SK-N-SH treated with all-trans-retinoic acid at 6 μM for 48 hours (cell line): ENCODE measurements at regions not wholly inside any gene's neighbourhood (a gene's known extent, or its start where the extent isn't known, plus 50 kb on each side); places are given as distances from the start of the nearest gene placed in this dataset.

Source experiments
- ATAC-seq: fragments of 200-7000 bp; cut with Tn5 transposase; 3 replicates; pipeline ENCODE4 v1.9.1; 2020; ENCODE audit warnings: mild to moderate bottlenecking, moderate library complexity
- ARNTL ChIP-seq: fragments of 450-650 bp; formaldehyde crosslinking; IDR thresholded peaks from 2 replicates; pipeline ENCODE4 v1.5.0; 2020; ENCODE audit warnings: low read depth, mild to moderate bottlenecking, moderate library complexity, borderline replicate concordance
- BACH2 ChIP-seq: fragments of 250-450 bp; sonication (Bioruptor Pico); IDR thresholded peaks from 2 replicates; pipeline ENCODE4 v1.9.0; 2021; ENCODE audit warnings: mild to moderate bottlenecking, borderline replicate concordance
- CSDC2 ChIP-seq: fragments of 250-450 bp; sonication (Bioruptor Pico); IDR thresholded peaks from 2 replicates; pipeline ENCODE4 v1.5.0; 2020; ENCODE audit warnings: mild to moderate bottlenecking, moderate library complexity
- GLIS3 ChIP-seq: fragments of 250-450 bp; sonication (Bioruptor Pico); IDR thresholded peaks from 2 replicates; pipeline ENCODE4 v1.5.0; 2020; ENCODE audit warnings: mild to moderate bottlenecking, moderate library complexity
- ISL1 ChIP-seq: fragments of 250-450 bp; sonication (Bioruptor Pico); IDR thresholded peaks from 2 replicates; pipeline ENCODE4 v2.1.2; 2022; ENCODE audit warnings: mild to moderate bottlenecking, moderate library complexity
- OSR1 ChIP-seq: fragments of 250-450 bp; sonication (Bioruptor Pico); IDR thresholded peaks from 2 replicates; pipeline ENCODE4 v1.8.0; 2022; ENCODE audit warnings: moderate library complexity, mild to moderate bottlenecking, inconsistent platforms
- PPARA ChIP-seq: fragments of 250-450 bp; sonication (Bioruptor Pico); IDR thresholded peaks from 2 replicates; pipeline ENCODE4 v1.5.0; 2020; ENCODE audit warnings: mild to moderate bottlenecking, borderline replicate concordance
- RARB ChIP-seq: fragments of 250-450 bp; sonication (Bioruptor Pico); IDR thresholded peaks from 2 replicates; pipeline ENCODE4 v1.8.0; 2021; ENCODE audit warnings: mild to moderate bottlenecking, moderate library complexity
- SNAI2 ChIP-seq: fragments of 250-450 bp; sonication (Bioruptor Pico); IDR thresholded peaks from 2 replicates; pipeline ENCODE4 v1.5.0; 2020; ENCODE audit warnings: mild to moderate bottlenecking, moderate library complexity
- TCF4 ChIP-seq: fragments of 250-450 bp; sonication (Bioruptor Pico); IDR thresholded peaks from 2 replicates; pipeline ENCODE4 v1.8.0; 2021; ENCODE audit warnings: mild to moderate bottlenecking, moderate library complexity, borderline replicate concordance
- TOX ChIP-seq: fragments of 250-450 bp; sonication (Bioruptor Pico); IDR thresholded peaks from 2 replicates; pipeline ENCODE4 v1.8.0; 2021; ENCODE audit warnings: mild to moderate bottlenecking, moderate library complexity, borderline replicate concordance
- ZC3H10 ChIP-seq: fragments of 250-450 bp; sonication (Bioruptor Pico); IDR thresholded peaks from 2 replicates; pipeline ENCODE4 v1.5.1; 2021; ENCODE audit warnings: mild to moderate bottlenecking, moderate library complexity
- ZFP3 ChIP-seq: fragments of 250-450 bp; sonication (Bioruptor Pico); IDR thresholded peaks from 2 replicates; pipeline ENCODE4 v1.5.0; 2020; ENCODE audit warnings: mild to moderate bottlenecking, moderate library complexity
- ZNF565 ChIP-seq: fragments of 450-650 bp; formaldehyde crosslinking; conservative IDR thresholded peaks from 2 replicates; pipeline ENCODE4 v1.5.0; 2020; ENCODE audit warnings: low read depth, mild to moderate bottlenecking, moderate library complexity
- ZNF70 ChIP-seq: fragments of 450-650 bp; formaldehyde crosslinking; IDR thresholded peaks from 2 replicates; pipeline ENCODE4 v1.5.0; 2020; ENCODE audit warnings: mild to moderate bottlenecking, moderate library complexity
- TF ChIP-seq, protein P1 (sequence below): fragments of 250-450 bp; sonication (Bioruptor Pico); IDR thresholded peaks from 2 replicates; pipeline ENCODE4 v1.5.1; 2021; ENCODE audit warnings: mild to moderate bottlenecking, moderate library complexity
- TF ChIP-seq, protein P2 (sequence below): fragments of 250-450 bp; sonication (Bioruptor Pico); IDR thresholded peaks from 2 replicates; pipeline ENCODE4 v1.8.0; 2021; ENCODE audit warnings: low read depth, mild to moderate bottlenecking, moderate library complexity, borderline replicate concordance
- TF ChIP-seq, protein P3 (sequence below): fragments of 250-450 bp; sonication (Bioruptor Pico); IDR thresholded peaks from 2 replicates; pipeline ENCODE4 v1.8.0; 2020; ENCODE audit warnings: mild to moderate bottlenecking, moderate library complexity, borderline replicate concordance
- TF ChIP-seq, protein P4 (sequence below): fragments of 250-450 bp; sonication (Bioruptor Pico); IDR thresholded peaks from 2 replicates; pipeline ENCODE4 v1.5.1; 2020; ENCODE audit warnings: low read depth, mild to moderate bottlenecking, moderate library complexity
- TF ChIP-seq, protein P5 (sequence below): fragments of 250-450 bp; sonication (Bioruptor Pico); IDR thresholded peaks from 2 replicates; pipeline ENCODE4 v1.5.0; 2020; ENCODE audit warnings: mild to moderate bottlenecking, moderate library complexity

DNA sequence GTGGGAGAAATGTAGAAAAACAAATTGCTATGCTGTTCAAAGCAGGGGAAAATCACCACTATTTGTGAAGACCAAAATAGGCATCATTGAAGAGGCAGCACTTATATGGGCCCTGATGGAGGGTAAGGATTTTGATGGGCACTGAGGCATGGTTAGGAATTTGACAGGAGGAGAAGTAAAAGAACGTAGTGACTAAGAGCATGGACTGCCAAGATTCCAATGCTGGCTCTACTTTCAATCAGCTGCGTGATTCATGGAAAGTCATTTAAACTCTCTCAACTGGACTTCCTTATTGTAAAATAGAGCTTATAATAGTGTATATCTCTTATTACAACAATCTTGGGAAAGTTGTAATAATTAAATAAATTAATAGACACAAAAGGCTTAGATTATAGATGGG is 267.7 kb upstream of the G2E3 start:
- TF ChIP-seq OSR1 (CRISPR knock-in tag) (no peak), TOX (CRISPR knock-in tag) (no peak), BACH2 (CRISPR knock-in tag) (no peak), ARNTL (CRISPR knock-in tag) (no peak), ZNF565 (CRISPR knock-in tag) (no peak), TCF4 (CRISPR knock-in tag) (no peak), SNAI2 (CRISPR knock-in tag) (no peak), GLIS3 (CRISPR knock-in tag) (no peak)
- TF ChIP-seq, protein P1, sequence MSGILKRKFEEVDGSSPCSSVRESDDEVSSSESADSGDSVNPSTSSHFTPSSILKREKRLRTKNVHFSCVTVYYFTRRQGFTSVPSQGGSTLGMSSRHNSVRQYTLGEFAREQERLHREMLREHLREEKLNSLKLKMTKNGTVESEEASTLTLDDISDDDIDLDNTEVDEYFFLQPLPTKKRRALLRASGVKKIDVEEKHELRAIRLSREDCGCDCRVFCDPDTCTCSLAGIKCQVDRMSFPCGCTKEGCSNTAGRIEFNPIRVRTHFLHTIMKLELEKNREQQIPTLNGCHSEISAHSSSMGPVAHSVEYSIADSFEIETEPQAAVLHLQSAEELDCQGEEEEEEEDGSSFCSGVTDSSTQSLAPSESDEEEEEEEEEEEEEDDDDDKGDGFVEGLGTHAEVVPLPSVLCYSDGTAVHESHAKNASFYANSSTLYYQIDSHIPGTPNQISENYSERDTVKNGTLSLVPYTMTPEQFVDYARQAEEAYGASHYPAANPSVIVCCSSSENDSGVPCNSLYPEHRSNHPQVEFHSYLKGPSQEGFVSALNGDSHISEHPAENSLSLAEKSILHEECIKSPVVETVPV (CRISPR knock-in tag), result no peak
- TF ChIP-seq, protein P2, sequence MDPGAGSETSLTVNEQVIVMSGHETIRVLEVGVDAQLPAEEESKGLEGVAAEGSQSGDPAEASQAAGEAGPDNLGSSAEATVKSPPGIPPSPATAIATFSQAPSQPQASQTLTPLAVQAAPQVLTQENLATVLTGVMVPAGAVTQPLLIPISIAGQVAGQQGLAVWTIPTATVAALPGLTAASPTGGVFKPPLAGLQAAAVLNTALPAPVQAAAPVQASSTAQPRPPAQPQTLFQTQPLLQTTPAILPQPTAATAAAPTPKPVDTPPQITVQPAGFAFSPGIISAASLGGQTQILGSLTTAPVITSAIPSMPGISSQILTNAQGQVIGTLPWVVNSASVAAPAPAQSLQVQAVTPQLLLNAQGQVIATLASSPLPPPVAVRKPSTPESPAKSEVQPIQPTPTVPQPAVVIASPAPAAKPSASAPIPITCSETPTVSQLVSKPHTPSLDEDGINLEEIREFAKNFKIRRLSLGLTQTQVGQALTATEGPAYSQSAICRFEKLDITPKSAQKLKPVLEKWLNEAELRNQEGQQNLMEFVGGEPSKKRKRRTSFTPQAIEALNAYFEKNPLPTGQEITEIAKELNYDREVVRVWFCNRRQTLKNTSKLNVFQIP, result no peak
- TF ChIP-seq, protein P3, sequence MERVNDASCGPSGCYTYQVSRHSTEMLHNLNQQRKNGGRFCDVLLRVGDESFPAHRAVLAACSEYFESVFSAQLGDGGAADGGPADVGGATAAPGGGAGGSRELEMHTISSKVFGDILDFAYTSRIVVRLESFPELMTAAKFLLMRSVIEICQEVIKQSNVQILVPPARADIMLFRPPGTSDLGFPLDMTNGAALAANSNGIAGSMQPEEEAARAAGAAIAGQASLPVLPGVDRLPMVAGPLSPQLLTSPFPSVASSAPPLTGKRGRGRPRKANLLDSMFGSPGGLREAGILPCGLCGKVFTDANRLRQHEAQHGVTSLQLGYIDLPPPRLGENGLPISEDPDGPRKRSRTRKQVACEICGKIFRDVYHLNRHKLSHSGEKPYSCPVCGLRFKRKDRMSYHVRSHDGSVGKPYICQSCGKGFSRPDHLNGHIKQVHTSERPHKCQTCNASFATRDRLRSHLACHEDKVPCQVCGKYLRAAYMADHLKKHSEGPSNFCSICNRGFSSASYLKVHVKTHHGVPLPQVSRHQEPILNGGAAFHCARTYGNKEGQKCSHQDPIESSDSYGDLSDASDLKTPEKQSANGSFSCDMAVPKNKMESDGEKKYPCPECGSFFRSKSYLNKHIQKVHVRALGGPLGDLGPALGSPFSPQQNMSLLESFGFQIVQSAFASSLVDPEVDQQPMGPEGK (CRISPR knock-in tag), result no peak

DNA sequence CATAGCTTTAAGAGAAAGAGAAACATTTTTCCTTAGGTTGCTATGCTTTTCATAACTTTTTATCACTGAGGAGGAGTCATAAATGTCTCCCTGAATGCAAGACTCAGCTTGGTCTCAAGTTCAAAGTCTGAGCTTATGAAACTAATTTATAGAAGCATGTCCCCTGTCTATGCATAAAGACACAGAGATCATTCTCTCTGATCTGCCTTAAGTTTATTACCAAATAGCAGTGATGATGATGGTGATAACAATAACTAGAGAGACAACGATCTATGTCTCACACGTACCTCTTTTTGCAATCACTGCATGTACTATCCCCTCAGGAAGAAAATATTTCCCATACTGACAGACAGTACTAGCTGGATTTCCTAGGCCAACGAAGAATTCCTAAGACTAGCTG is 266.4 kb upstream of the G2E3 start:
- ATAC-seq, result no peak
- no peak for TF ChIP-seq OSR1 (CRISPR knock-in tag)
- TF ChIP-seq, protein P2, result no peak
- TF ChIP-seq, protein P4, sequence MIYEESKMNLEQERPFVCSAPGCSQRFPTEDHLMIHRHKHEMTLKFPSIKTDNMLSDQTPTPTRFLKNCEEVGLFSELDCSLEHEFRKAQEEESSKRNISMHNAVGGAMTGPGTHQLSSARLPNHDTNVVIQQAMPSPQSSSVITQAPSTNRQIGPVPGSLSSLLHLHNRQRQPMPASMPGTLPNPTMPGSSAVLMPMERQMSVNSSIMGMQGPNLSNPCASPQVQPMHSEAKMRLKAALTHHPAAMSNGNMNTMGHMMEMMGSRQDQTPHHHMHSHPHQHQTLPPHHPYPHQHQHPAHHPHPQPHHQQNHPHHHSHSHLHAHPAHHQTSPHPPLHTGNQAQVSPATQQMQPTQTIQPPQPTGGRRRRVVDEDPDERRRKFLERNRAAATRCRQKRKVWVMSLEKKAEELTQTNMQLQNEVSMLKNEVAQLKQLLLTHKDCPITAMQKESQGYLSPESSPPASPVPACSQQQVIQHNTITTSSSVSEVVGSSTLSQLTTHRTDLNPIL (CRISPR knock-in tag), result no peak
- no peak for TF ChIP-seq SNAI2 (CRISPR knock-in tag)
- TF ChIP-seq ZC3H10 (CRISPR knock-in tag), result no peak
- TF ChIP-seq, protein P3 (CRISPR knock-in tag), result no peak
- TF ChIP-seq ISL1, result no peak
- TF ChIP-seq, protein P5, sequence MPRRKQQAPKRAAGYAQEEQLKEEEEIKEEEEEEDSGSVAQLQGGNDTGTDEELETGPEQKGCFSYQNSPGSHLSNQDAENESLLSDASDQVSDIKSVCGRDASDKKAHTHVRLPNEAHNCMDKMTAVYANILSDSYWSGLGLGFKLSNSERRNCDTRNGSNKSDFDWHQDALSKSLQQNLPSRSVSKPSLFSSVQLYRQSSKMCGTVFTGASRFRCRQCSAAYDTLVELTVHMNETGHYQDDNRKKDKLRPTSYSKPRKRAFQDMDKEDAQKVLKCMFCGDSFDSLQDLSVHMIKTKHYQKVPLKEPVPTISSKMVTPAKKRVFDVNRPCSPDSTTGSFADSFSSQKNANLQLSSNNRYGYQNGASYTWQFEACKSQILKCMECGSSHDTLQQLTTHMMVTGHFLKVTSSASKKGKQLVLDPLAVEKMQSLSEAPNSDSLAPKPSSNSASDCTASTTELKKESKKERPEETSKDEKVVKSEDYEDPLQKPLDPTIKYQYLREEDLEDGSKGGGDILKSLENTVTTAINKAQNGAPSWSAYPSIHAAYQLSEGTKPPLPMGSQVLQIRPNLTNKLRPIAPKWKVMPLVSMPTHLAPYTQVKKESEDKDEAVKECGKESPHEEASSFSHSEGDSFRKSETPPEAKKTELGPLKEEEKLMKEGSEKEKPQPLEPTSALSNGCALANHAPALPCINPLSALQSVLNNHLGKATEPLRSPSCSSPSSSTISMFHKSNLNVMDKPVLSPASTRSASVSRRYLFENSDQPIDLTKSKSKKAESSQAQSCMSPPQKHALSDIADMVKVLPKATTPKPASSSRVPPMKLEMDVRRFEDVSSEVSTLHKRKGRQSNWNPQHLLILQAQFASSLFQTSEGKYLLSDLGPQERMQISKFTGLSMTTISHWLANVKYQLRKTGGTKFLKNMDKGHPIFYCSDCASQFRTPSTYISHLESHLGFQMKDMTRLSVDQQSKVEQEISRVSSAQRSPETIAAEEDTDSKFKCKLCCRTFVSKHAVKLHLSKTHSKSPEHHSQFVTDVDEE (CRISPR knock-in tag), result no peak
- no peak for TF ChIP-seq BACH2 (CRISPR knock-in tag)
- no peak for TF ChIP-seq TCF4 (CRISPR knock-in tag)
- TF ChIP-seq PPARA, result no peak
- no peak for TF ChIP-seq ARNTL (CRISPR knock-in tag)
- no peak for TF ChIP-seq ZNF565 (CRISPR knock-in tag)
- no peak for TF ChIP-seq CSDC2 (CRISPR knock-in tag)
- TF ChIP-seq, protein P1 (CRISPR knock-in tag), result no peak
- TF ChIP-seq ZNF70 (CRISPR knock-in tag), result no peak
- no peak for TF ChIP-seq RARB (CRISPR knock-in tag)
- no peak for TF ChIP-seq TOX (CRISPR knock-in tag)
- no peak for TF ChIP-seq ZFP3 (CRISPR knock-in tag)

More for the DNA sequence above, 267.7 kb upstream of the G2E3 start:
- ATAC-seq, result no peak
